PC-9 (cell line): ENCODE measurements at regions not wholly inside any gene's neighbourhood (a gene's known extent, or its start where the extent isn't known, plus 50 kb on each side); places are given as distances from the start of the nearest gene placed in this dataset.

Experiments used
- BruUV-seq: library from RNA; stranded (reverse); fragments of 400-500 nt; replicated peaks from 2 replicates; lab custom pipeline; 2021; lab: Mats Ljungman, UMichigan
- CTCF ChIA-PET: fragments of 300-600 bp; sonication (Branson Sonifier 250); formaldehyde crosslinking; loops from one replicate; lab custom pipeline; 2022; ENCODE audit warnings: antibody characterized with exemption; lab: Charles Lee
- POLR2A ChIA-PET: fragments of 300-600 bp; sonication (Branson Sonifier 250); formaldehyde crosslinking; loops from one replicate; lab custom pipeline; 2022; ENCODE audit warnings: antibody characterized with exemption; ENCODE audit not compliant: unreplicated experiment; lab: Charles Lee
- DNase-seq, 2 experiments: peaks; one replicate each; pipeline versions ENCODE4 v3.0.0 to v3.0.0-alpha.2; 2015 to 2022; ENCODE audit warnings: mixed read lengths in 1 of 2
- H2AFZ ChIP-seq: fragments of 200-600 bp; sonication (generic); 2 replicates; pipeline ENCODE4 v1.8.1; 2017; ENCODE audit warnings: antibody characterized with exemption
- H3F3A ChIP-seq: fragments of 200-600 bp; sonication (generic); 2 replicates; pipeline ENCODE4 v1.8.1; 2017; ENCODE audit warnings: antibody characterized with exemption, mild to moderate bottlenecking, low read depth; ENCODE audit not compliant: insufficient read depth
- H3K27ac ChIP-seq: fragments of 200-600 bp; sonication (generic); 2 replicates; pipeline ENCODE4 v1.6.1; 2016; ENCODE audit warnings: mixed run types
- H3K27me3 ChIP-seq: fragments of 200-600 bp; sonication (generic); 2 replicates; pipeline ENCODE4 v1.6.1; 2016; ENCODE audit warnings: low read depth, mixed run types; ENCODE audit not compliant: insufficient read depth
- H3K36me3 ChIP-seq: fragments of 200-600 bp; sonication (generic); 2 replicates; pipeline ENCODE4 v1.6.1; 2016; ENCODE audit warnings: low read depth, mixed run types
- H3K4me1 ChIP-seq: fragments of 200-600 bp; sonication (generic); replicated peaks from 2 replicates; pipeline ENCODE4 v1.6.1; 2016; ENCODE audit warnings: mixed run types; ENCODE audit not compliant: insufficient read depth
- H3K4me2 ChIP-seq: fragments of 200-600 bp; sonication (generic); 2 replicates; pipeline ENCODE4 v1.6.1; 2017; ENCODE audit warnings: mixed run types
- H3K4me3 ChIP-seq: fragments of 200-600 bp; sonication (generic); 2 replicates; pipeline ENCODE4 v1.6.1; 2016; ENCODE audit warnings: mixed run types
- H3K79me2 ChIP-seq: fragments of 200-600 bp; sonication (generic); 2 replicates; pipeline ENCODE4 v1.6.1; 2017; ENCODE audit warnings: low read depth, mixed run types
- H3K9me2 ChIP-seq: fragments of 200-600 bp; sonication (generic); 2 replicates; pipeline ENCODE4 v1.8.1; 2017; ENCODE audit warnings: mild to moderate bottlenecking; ENCODE audit not compliant: insufficient read depth
- H3K9me3 ChIP-seq: fragments of 200-600 bp; sonication (generic); 2 replicates; pipeline ENCODE4 v1.8.1; 2016; ENCODE audit warnings: low read depth; ENCODE audit not compliant: insufficient read depth
- H4K20me1 ChIP-seq: fragments of 200-600 bp; sonication (generic); 2 replicates; pipeline ENCODE4 v1.8.1; 2017; ENCODE audit not compliant: insufficient read depth
- EZH2 ChIP-seq: fragments of 200-600 bp; sonication (generic); IDR thresholded peaks from 2 replicates; pipeline ENCODE4 v1.8.0; 2017; ENCODE audit warnings: antibody characterized with exemption, low read depth
- intact Hi-C: fragments of 100-400 bp; cut with micrococcal nuclease; formaldehyde crosslinking; loops from one replicate; pipeline ENCODE4 v1.10.0; 2022; ENCODE audit not compliant: unreplicated experiment
- TF ChIP-seq, protein P1 (sequence below): fragments of 200-600 bp; sonication (generic); conservative IDR thresholded peaks from 2 replicates; pipeline ENCODE4 v1.6.1; 2017; ENCODE audit warnings: mixed run types, antibody characterized with exemption, mild to moderate bottlenecking, moderate library complexity

DNA sequence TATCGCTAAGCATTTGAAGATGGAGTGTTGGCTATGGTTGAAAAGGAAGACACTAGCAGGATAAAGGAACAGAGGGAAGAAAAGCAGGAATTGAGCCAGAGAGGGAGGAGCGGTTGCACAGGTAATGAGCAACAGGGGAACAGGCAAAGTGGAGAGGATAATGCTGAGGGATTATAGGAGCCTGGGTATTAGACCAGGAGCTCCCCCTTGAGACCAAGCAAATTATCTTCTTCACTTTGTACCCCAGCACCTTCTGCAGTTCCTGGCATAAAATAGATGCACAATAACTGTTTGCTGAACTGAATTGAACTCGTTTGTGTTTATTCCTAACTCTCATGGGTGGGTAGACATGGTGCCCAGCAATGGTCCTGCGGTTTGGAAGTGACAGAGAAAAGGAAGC lies 54.6 kb upstream of the OR5P2 start:
- no peak overlapping the region for H2AFZ ChIP-seq
- H3K9me2 ChIP-seq = no peaks in the 10 kb centered on the region
- DNase-seq = no peak
- TF ChIP-seq, protein P1, sequence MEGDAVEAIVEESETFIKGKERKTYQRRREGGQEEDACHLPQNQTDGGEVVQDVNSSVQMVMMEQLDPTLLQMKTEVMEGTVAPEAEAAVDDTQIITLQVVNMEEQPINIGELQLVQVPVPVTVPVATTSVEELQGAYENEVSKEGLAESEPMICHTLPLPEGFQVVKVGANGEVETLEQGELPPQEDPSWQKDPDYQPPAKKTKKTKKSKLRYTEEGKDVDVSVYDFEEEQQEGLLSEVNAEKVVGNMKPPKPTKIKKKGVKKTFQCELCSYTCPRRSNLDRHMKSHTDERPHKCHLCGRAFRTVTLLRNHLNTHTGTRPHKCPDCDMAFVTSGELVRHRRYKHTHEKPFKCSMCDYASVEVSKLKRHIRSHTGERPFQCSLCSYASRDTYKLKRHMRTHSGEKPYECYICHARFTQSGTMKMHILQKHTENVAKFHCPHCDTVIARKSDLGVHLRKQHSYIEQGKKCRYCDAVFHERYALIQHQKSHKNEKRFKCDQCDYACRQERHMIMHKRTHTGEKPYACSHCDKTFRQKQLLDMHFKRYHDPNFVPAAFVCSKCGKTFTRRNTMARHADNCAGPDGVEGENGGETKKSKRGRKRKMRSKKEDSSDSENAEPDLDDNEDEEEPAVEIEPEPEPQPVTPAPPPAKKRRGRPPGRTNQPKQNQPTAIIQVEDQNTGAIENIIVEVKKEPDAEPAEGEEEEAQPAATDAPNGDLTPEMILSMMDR = no peak
- TF ChIP-seq EZH2 = no peak
- no peaks in the 10 kb centered on the region for H3K36me3 ChIP-seq
- H3K4me2 ChIP-seq = no peak overlapping the region
- H3F3A ChIP-seq = no peaks in the 10 kb centered on the region
- no peak overlapping the region for H3K27ac ChIP-seq
- no peaks in the 10 kb centered on the region for H4K20me1 ChIP-seq
- ChIA-PET CTCF (no interaction called here), POLR2A (no interaction called here)
- H3K4me3 ChIP-seq = no peak overlapping the region
- H3K79me2 ChIP-seq = no peaks in the 10 kb centered on the region
- BruUV-seq = no TSS peak
- intact Hi-C loops = no loop called here
- no peaks in the 10 kb centered on the region for H3K27me3 ChIP-seq
- H3K9me3 ChIP-seq = no peaks in the 10 kb centered on the region
- H3K4me1 ChIP-seq = no peaks in the 10 kb centered on the region

DNA sequence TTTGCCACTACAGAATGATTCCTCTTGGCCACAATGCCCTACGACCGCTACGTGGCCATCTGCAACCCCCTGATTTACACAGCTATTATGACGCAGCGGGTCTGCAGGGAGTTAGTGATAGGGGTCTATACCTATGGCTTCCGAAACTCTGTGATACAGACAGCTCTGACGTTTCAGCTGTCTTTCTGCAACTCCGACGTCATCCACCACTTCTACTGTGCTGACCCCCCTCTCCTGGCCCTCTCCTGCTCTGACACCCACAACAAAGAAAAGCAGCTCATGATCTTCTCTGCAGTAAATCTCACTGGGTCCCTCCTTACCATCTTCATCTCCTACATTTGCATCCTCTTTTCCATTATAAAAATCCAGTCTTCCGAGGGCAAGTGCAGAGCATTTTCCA lies 52.3 kb upstream of the OR5P2 start:
- H3K4me1 ChIP-seq = no peaks in the 10 kb centered on the region
- ChIA-PET CTCF (no interaction called here), POLR2A (no interaction called here)
- no TSS peak for BruUV-seq
- H3K27ac ChIP-seq = no peak overlapping the region
- no peaks in the 10 kb centered on the region for H3K9me3 ChIP-seq
- DNase-seq = no peak
- H3K4me2 ChIP-seq = no peak overlapping the region
- H3K36me3 ChIP-seq = no peaks in the 10 kb centered on the region
- H4K20me1 ChIP-seq = no peaks in the 10 kb centered on the region
- intact Hi-C loops = no loop called here
- no peaks in the 10 kb centered on the region for H3K9me2 ChIP-seq
- H3K27me3 ChIP-seq = no peaks in the 10 kb centered on the region
- no peak for TF ChIP-seq EZH2
- TF ChIP-seq, protein P1 = no peak
- H3K79me2 ChIP-seq = no peaks in the 10 kb centered on the region
- H2AFZ ChIP-seq = no peak overlapping the region
- H3K4me3 ChIP-seq = no peak overlapping the region
- H3F3A ChIP-seq = no peaks in the 10 kb centered on the region
